GM23338 (cell line): ENCODE measurements at regions not wholly inside any gene's neighbourhood (a gene's known extent, or its start where the extent isn't known, plus 50 kb on each side); places are given as distances from the start of the nearest gene placed in this dataset.

Experiments used
- ATAC-seq: fragments of 200-7000 bp; cut with Tn5 transposase; 3 replicates; pipeline ENCODE4 v1.9.1; 2020
- DNase-seq: peaks from one replicate; pipeline ENCODE4 v3.0.0-alpha.2; 2015; ENCODE audit warnings: low spot score
- H2AFZ ChIP-seq: fragments of 200-600 bp; sonication (generic); 2 replicates; pipeline ENCODE4 v1.8.0; 2016; ENCODE audit warnings: antibody characterized with exemption, mild to moderate bottlenecking, moderate library complexity
- H3F3A ChIP-seq: fragments of 200-600 bp; sonication (generic); replicated peaks from 2 replicates; pipeline ENCODE4 v1.8.0; 2017; ENCODE audit warnings: antibody characterized with exemption, mixed run types, low read depth
- H3K27ac ChIP-seq: fragments of 200-600 bp; sonication (generic); 2 replicates; pipeline ENCODE4 v1.6.1; 2016; ENCODE audit warnings: low read depth
- H3K27me3 ChIP-seq: fragments of 200-600 bp; sonication (generic); 2 replicates; pipeline ENCODE4 v1.8.0; 2016; ENCODE audit warnings: mild to moderate bottlenecking, mixed run types, moderate library complexity; ENCODE audit not compliant: insufficient read depth
- H3K36me3 ChIP-seq: fragments of 200-600 bp; sonication (generic); 2 replicates; pipeline ENCODE4 v1.8.0; 2016; ENCODE audit warnings: mild to moderate bottlenecking; ENCODE audit not compliant: insufficient read depth
- H3K4me1 ChIP-seq: fragments of 200-600 bp; sonication (generic); 2 replicates; pipeline ENCODE4 v1.8.0; 2016; ENCODE audit warnings: mild to moderate bottlenecking, moderate library complexity; ENCODE audit not compliant: insufficient read depth
- H3K4me2 ChIP-seq: fragments of 200-600 bp; sonication (generic); 2 replicates; pipeline ENCODE4 v1.7.1; 2017; ENCODE audit warnings: mixed run types
- H3K4me3 ChIP-seq: fragments of 200-600 bp; sonication (generic); 2 replicates; pipeline ENCODE4 v1.6.1; 2016; ENCODE audit warnings: mixed run types
- H3K79me2 ChIP-seq: fragments of 200-600 bp; sonication (generic); replicated peaks from 2 replicates; pipeline ENCODE4 v1.8.0; 2017; ENCODE audit warnings: mild to moderate bottlenecking; ENCODE audit not compliant: insufficient read depth
- H3K9me2 ChIP-seq: fragments of 200-600 bp; sonication (generic); 2 replicates; pipeline ENCODE4 v1.8.0; 2017; ENCODE audit not compliant: insufficient read depth
- H4K20me1 ChIP-seq: fragments of 200-600 bp; sonication (generic); replicated peaks from 2 replicates; pipeline ENCODE4 v1.8.0; 2017; ENCODE audit warnings: mild to moderate bottlenecking; ENCODE audit not compliant: insufficient read depth
- H3K27ac Mint-ChIP-seq: 2 replicates; pipeline ENCODE4 v1.8.0; 2020; ENCODE audit warnings: inconsistent platforms, mild to moderate bottlenecking, moderate library complexity, mixed read lengths
- H3K27me3 Mint-ChIP-seq: 3 replicates; pipeline ENCODE4 v1.8.0; 2022; ENCODE audit warnings: low read depth, mild to moderate bottlenecking, moderate library complexity, mixed read lengths, inconsistent platforms; ENCODE audit not compliant: insufficient read depth, poor library complexity
- H3K36me3 Mint-ChIP-seq: 3 replicates; pipeline ENCODE4 v1.8.0; 2021; ENCODE audit warnings: low read depth, mild to moderate bottlenecking, inconsistent platforms, moderate library complexity, mixed read lengths
- H3K4me1 Mint-ChIP-seq: 3 replicates; pipeline ENCODE4 v1.8.0; 2020; ENCODE audit warnings: mild to moderate bottlenecking, inconsistent platforms, mixed read lengths
- H3K4me3 Mint-ChIP-seq: 3 replicates; pipeline ENCODE4 v1.8.0; 2021; ENCODE audit warnings: moderate library complexity, mild to moderate bottlenecking, inconsistent platforms, mixed read lengths
- H3K9me3 Mint-ChIP-seq: 3 replicates; pipeline ENCODE4 v1.8.0; 2020; ENCODE audit warnings: moderate library complexity, mild to moderate bottlenecking, inconsistent platforms, mixed read lengths
- CREB1 ChIP-seq: fragments of 250-450 bp; sonication (Bioruptor Pico); IDR thresholded peaks from 2 replicates; pipeline ENCODE4 v1.5.0; 2020; ENCODE audit warnings: low read depth, mild to moderate bottlenecking, moderate library complexity
- CTCF ChIP-seq, 2 experiments: fragments of 200-600 bp in 1 of 2; sonication (generic) in 1 of 2; conservative IDR thresholded peaks; 2 replicates each; pipeline versions ENCODE4 v1.5.1 to v1.6.1; 2016 to 2017; ENCODE audit warnings: antibody characterized with exemption in 2 of 2, low read depth in 2 of 2, mild to moderate bottlenecking in 2 of 2, moderate library complexity in 1 of 2
- EZH2 ChIP-seq: fragments of 200-600 bp; sonication (generic); IDR thresholded peaks from one replicate; pipeline ENCODE4 v1.8.0; 2017; ENCODE audit warnings: antibody characterized with exemption, mild to moderate bottlenecking, low read depth; ENCODE audit not compliant: unreplicated experiment
- EZH2phosphoT487 ChIP-seq: fragments of 200-600 bp; sonication (generic); IDR thresholded peaks from one replicate; pipeline ENCODE4 v1.8.1; 2018; ENCODE audit warnings: antibody characterized with exemption; ENCODE audit not compliant: unreplicated experiment
- JUNB ChIP-seq: IDR thresholded peaks from one replicate; pipeline ENCODE4 v1.6.1; 2016; ENCODE audit warnings: antibody characterized with exemption; ENCODE audit not compliant: unreplicated experiment
- NANOG ChIP-seq: IDR thresholded peaks from 2 replicates; pipeline ENCODE4 v1.6.1; 2016; ENCODE audit warnings: antibody characterized with exemption, borderline replicate concordance
- REST ChIP-seq: IDR thresholded peaks from one replicate; pipeline ENCODE4 v1.6.1; 2018; ENCODE audit warnings: antibody characterized with exemption; ENCODE audit not compliant: unreplicated experiment
- STAT1 ChIP-seq: IDR thresholded peaks from one replicate; pipeline ENCODE4 v1.6.1; 2016; ENCODE audit warnings: antibody characterized with exemption; ENCODE audit not compliant: unreplicated experiment
- ZNF114 ChIP-seq: fragments of 250-450 bp; sonication (Bioruptor Pico); IDR thresholded peaks from 2 replicates; pipeline ENCODE4 v1.5.0; 2020; ENCODE audit warnings: mild to moderate bottlenecking, moderate library complexity
- ZNF331 ChIP-seq: fragments of 250-450 bp; sonication (Bioruptor Pico); IDR thresholded peaks from 2 replicates; pipeline ENCODE4 v1.5.0; 2020; ENCODE audit warnings: low read depth, mild to moderate bottlenecking, moderate library complexity
- ZNF462 ChIP-seq: fragments of 250-450 bp; sonication (Bioruptor Pico); IDR thresholded peaks from 2 replicates; pipeline ENCODE4 v1.5.0; 2020; ENCODE audit warnings: mild to moderate bottlenecking, moderate library complexity

- H3K27ac Mint-ChIP-seq, result no peak overlapping the region
- no peaks in the 10 kb centered on the region; the same call in 1 of the 2 replicates for H3K9me2 ChIP-seq
- no peaks in the 10 kb centered on the region for H3K79me2 ChIP-seq
- TF ChIP-seq REST (no peak), EZH2phosphoT487 (no peak), ZNF462 (CRISPR knock-in tag) (no peak), CREB1 (CRISPR knock-in tag) (no peak), EZH2 (no peak), NANOG (no peak), STAT1 (no peak), CTCF (conservative IDR thresholded peaks at IDR 0.05; ENCODE audit: low read depth in 2 of 2) (no peak), ZNF331 (CRISPR knock-in tag) (no peak), ZNF114 (CRISPR knock-in tag) (no peak), JUNB (no peak)
- no peak overlapping the region for H3K27ac ChIP-seq
- no peaks in the 10 kb centered on the region for H3F3A ChIP-seq
- H4K20me1 ChIP-seq, result no peaks in the 10 kb centered on the region
- ATAC-seq, result no peak
- no peaks in the 10 kb centered on the region for H3K27me3 ChIP-seq
- H3K4me3 ChIP-seq, result no peak overlapping the region
- H3K9me3 Mint-ChIP-seq, result no peaks in the 10 kb centered on the region
- H3K36me3 Mint-ChIP-seq, result no peaks in the 10 kb centered on the region; the same call in 2 of the 3 replicates
- H3K4me1 Mint-ChIP-seq, result peaks cover 24% of the 10 kb centered on the region
- H3K27me3 Mint-ChIP-seq, result peaks cover 2% of the 10 kb centered on the region
- no peaks in the 10 kb centered on the region for H3K36me3 ChIP-seq
- H2AFZ ChIP-seq, result no peak overlapping the region
- no peak for DNase-seq
- H3K4me1 ChIP-seq, result peaks cover 16% of the 10 kb centered on the region
- no peak overlapping the region for H3K4me3 Mint-ChIP-seq
- H3K4me2 ChIP-seq, result no peak overlapping the region
Observed at GRCh38 chr5:125333416-125333815, 587.0 kb upstream of the ZNF608 start.
